H1 (cell line): ENCODE measurements at regions not wholly inside any gene's neighbourhood (a gene's known extent, or its start where the extent isn't known, plus 50 kb on each side); places are given as distances from the start of the nearest gene placed in this dataset.

Experiments used
- BACH1 ChIP-seq: IDR thresholded peaks from 2 replicates; pipeline ENCODE4 v1.6.1; 2012; ENCODE audit warnings: low read length, improper control_type of control experiment
- BRCA1 ChIP-seq: IDR thresholded peaks from 2 replicates; pipeline ENCODE4 v1.6.1; 2012; ENCODE audit warnings: low read depth, low read length, improper control_type of control experiment
- EZH2 ChIP-seq: fragments of 200-600 bp; sonication (generic); IDR thresholded peaks from 2 replicates; pipeline ENCODE4 v1.7.1; 2012; ENCODE audit warnings: low read depth, mild to moderate bottlenecking, moderate library complexity, low read length, inconsistent platforms; ENCODE audit not compliant: severe bottlenecking
- GABPA ChIP-seq: IDR thresholded peaks from 2 replicates; pipeline ENCODE4 v1.6.1; 2011; ENCODE audit warnings: mild to moderate bottlenecking, low read length, moderate library complexity, borderline replicate concordance; ENCODE audit not compliant: insufficient read depth
- POLR2AphosphoS5 ChIP-seq: IDR thresholded peaks from 2 replicates; pipeline ENCODE4 v1.6.1; 2011; ENCODE audit warnings: low read depth, low read length
- SIN3A ChIP-seq, 2 experiments: IDR thresholded peaks in 1 of 2; conservative IDR thresholded peaks in 1 of 2; 2 replicates each; pipeline ENCODE4 v1.6.1; 2011 to 2012; ENCODE audit warnings: low read length in 2 of 2, improper control_type of control experiment in 1 of 2, low read depth in 1 of 2, mild to moderate bottlenecking in 1 of 2
- SRF ChIP-seq: IDR thresholded peaks from 2 replicates; pipeline ENCODE4 v1.6.1; 2011; ENCODE audit warnings: mild to moderate bottlenecking, low read depth, low read length, moderate library complexity
- TAF1 ChIP-seq: IDR thresholded peaks from 2 replicates; pipeline ENCODE4 v1.6.1; 2011; ENCODE audit warnings: mild to moderate bottlenecking, low read depth, low read length
- TCF12 ChIP-seq: IDR thresholded peaks from 2 replicates; pipeline ENCODE4 v1.6.1; 2011; ENCODE audit warnings: low read depth, mild to moderate bottlenecking, low read length
- TEAD4 ChIP-seq: IDR thresholded peaks from 2 replicates; pipeline ENCODE4 v1.6.1; 2012; ENCODE audit warnings: low read depth, low read length, inconsistent platforms, mixed read lengths
- YY1 ChIP-seq: IDR thresholded peaks from 2 replicates; pipeline ENCODE4 v1.6.1; 2011; ENCODE audit warnings: low read depth, mild to moderate bottlenecking, low read length
- TF ChIP-seq, protein P1 (sequence below), 3 experiments: IDR thresholded peaks; 1 replicate in 2 of 3; 2 replicates in 1 of 3; pipeline versions ENCODE4 v1.5.1 to v1.6.1; 2011; ENCODE audit warnings: low read length in 3 of 3, mild to moderate bottlenecking in 3 of 3, inconsistent platforms in 2 of 3, low read depth in 1 of 3, moderate library complexity in 1 of 3; ENCODE audit not compliant: insufficient read depth in 1 of 3; ENCODE audit errors: control extremely low read depth in 1 of 3
- TF ChIP-seq, protein P2 (sequence below): IDR thresholded peaks from 2 replicates; pipeline ENCODE4 v1.6.1; 2012; ENCODE audit warnings: low read length, inconsistent platforms
- TF ChIP-seq, protein P3 (sequence below): IDR thresholded peaks from 2 replicates; pipeline ENCODE4 v1.6.1; 2012; ENCODE audit warnings: inconsistent platforms

DNA sequence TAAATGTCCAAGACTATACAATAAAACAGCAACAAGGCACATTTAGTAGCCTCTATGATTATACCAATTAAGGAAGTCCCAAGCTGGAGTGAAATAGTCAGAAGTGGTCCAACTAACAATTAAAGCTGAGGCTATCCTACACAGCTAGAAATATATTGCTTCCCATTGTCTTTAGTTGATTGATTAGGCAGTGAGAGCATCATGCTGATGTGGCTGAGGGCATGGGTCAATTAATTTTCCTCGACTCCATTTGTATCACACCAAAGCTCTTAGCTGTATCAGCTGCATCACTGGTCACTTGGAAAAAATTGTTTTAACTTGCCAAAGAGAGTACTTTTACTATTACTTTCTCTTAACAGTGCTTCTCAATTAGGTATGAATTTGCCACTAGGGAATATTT, 328.7 kb upstream of the NT5E start:
- TF ChIP-seq, protein P1, sequence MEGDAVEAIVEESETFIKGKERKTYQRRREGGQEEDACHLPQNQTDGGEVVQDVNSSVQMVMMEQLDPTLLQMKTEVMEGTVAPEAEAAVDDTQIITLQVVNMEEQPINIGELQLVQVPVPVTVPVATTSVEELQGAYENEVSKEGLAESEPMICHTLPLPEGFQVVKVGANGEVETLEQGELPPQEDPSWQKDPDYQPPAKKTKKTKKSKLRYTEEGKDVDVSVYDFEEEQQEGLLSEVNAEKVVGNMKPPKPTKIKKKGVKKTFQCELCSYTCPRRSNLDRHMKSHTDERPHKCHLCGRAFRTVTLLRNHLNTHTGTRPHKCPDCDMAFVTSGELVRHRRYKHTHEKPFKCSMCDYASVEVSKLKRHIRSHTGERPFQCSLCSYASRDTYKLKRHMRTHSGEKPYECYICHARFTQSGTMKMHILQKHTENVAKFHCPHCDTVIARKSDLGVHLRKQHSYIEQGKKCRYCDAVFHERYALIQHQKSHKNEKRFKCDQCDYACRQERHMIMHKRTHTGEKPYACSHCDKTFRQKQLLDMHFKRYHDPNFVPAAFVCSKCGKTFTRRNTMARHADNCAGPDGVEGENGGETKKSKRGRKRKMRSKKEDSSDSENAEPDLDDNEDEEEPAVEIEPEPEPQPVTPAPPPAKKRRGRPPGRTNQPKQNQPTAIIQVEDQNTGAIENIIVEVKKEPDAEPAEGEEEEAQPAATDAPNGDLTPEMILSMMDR (IDR thresholded peaks at IDR 0.05; ENCODE audit: control extremely low read depth in 1 of 3, insufficient read depth in 1 of 3, low read depth in 1 of 3, low read length in 3 of 3) = no peak
- TF ChIP-seq GABPA (no peak), POLR2AphosphoS5 (no peak), TEAD4 (no peak), TCF12 (no peak), YY1 (no peak), SRF (no peak), SIN3A (conservative IDR thresholded peaks at IDR 0.05 in 1 of 2, IDR thresholded peaks at IDR 0.05 in 1 of 2; ENCODE audit: low read depth in 1 of 2, low read length in 2 of 2) (no peak), EZH2 (no peak), TAF1 (no peak), BRCA1 (no peak), BACH1 (no peak)
- TF ChIP-seq, protein P2, sequence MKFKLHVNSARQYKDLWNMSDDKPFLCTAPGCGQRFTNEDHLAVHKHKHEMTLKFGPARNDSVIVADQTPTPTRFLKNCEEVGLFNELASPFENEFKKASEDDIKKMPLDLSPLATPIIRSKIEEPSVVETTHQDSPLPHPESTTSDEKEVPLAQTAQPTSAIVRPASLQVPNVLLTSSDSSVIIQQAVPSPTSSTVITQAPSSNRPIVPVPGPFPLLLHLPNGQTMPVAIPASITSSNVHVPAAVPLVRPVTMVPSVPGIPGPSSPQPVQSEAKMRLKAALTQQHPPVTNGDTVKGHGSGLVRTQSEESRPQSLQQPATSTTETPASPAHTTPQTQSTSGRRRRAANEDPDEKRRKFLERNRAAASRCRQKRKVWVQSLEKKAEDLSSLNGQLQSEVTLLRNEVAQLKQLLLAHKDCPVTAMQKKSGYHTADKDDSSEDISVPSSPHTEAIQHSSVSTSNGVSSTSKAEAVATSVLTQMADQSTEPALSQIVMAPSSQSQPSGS = no peak
- TF ChIP-seq, protein P3, sequence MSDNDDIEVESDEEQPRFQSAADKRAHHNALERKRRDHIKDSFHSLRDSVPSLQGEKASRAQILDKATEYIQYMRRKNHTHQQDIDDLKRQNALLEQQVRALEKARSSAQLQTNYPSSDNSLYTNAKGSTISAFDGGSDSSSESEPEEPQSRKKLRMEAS = no peak
